ENCODE measurements at regions not wholly inside any gene's neighbourhood (a gene's known extent, or its start where the extent isn't known, plus 50 kb on each side); places are given as distances from the start of the nearest gene placed in this dataset.

- no peak for DNase-seq
- H3K4me1 ChIP-seq, result no peaks in the 10 kb centered on the region
- TF ChIP-seq CTCF (IDR thresholded peaks at IDR 0.05), result no peak
Observed at GRCh38 chr7:51521694-51522312, 205.2 kb upstream of the COBL start.

GRCh38 chr7:51521054-51521453 lies 204.4 kb upstream of the COBL start:
- Histone ChIP-seq H3K36me3 (no peaks in the 10 kb centered on the region), H3K27ac (no peak overlapping the region), H3K4me3 (no peak overlapping the region), H3K27me3 (no peaks in the 10 kb centered on the region), H3K9me3 (no peaks in the 10 kb centered on the region), H3K4me1 (no peaks in the 10 kb centered on the region)
- intact Hi-C loops (cut with DNase I; ENCODE audit: low total_unique reads), result no loop called here
- DNase-seq, result no peak
- no peak for TF ChIP-seq CTCF (IDR thresholded peaks at IDR 0.05)

More at GRCh38 chr7:51521694-51522312, 205.2 kb upstream of the COBL start:
- intact Hi-C loops (cut with DNase I; ENCODE audit: low total_unique reads), result no loop called here
- H3K4me3 ChIP-seq, result no peak overlapping the region
- no peaks in the 10 kb centered on the region for H3K9me3 ChIP-seq
- H3K27me3 ChIP-seq, result no peaks in the 10 kb centered on the region
- no peak overlapping the region for H3K27ac ChIP-seq
- H3K36me3 ChIP-seq, result no peaks in the 10 kb centered on the region

GRCh38 chr7:51518646-51519045 lies 202.0 kb upstream of the COBL start:
- H3K4me3 ChIP-seq, result no peak overlapping the region
- no peak overlapping the region for H3K27ac ChIP-seq
- intact Hi-C loops (cut with DNase I; ENCODE audit: low total_unique reads), result no loop called here
- DNase-seq, result no peak
- H3K27me3 ChIP-seq, result no peaks in the 10 kb centered on the region
- H3K9me3 ChIP-seq, result no peaks in the 10 kb centered on the region
- no peaks in the 10 kb centered on the region for H3K36me3 ChIP-seq
- no peak for TF ChIP-seq CTCF (IDR thresholded peaks at IDR 0.05)
- H3K4me1 ChIP-seq, result no peaks in the 10 kb centered on the region

DNA sequence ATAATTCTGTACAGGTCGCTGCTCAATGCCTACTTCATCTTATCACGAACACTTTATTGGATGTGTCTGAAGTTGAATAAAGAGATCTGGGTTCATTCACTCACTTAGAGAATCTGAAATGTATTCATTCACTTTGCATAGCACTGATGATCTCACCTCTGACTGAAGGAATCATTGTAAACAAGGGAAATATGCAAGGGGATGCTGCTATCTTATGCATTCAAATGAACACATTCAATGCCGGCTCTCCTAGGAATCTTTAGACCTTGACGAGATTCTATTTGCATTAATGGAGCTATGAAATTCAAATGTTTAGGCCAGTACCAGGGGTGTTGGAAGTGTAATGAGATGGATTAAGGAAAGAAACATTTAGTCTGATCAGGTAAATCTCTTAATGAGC lies 200.6 kb upstream of the COBL start:
- Histone ChIP-seq H3K27me3 (no peaks in the 10 kb centered on the region), H3K36me3 (no peaks in the 10 kb centered on the region), H3K4me3 (no peak overlapping the region), H3K9me3 (no peaks in the 10 kb centered on the region), H3K4me1 (no peaks in the 10 kb centered on the region), H3K27ac (no peak overlapping the region)
- no peak for TF ChIP-seq CTCF (IDR thresholded peaks at IDR 0.05)
- intact Hi-C loops (cut with DNase I; ENCODE audit: low total_unique reads), result no loop called here
- DNase-seq, result no peak

DNA sequence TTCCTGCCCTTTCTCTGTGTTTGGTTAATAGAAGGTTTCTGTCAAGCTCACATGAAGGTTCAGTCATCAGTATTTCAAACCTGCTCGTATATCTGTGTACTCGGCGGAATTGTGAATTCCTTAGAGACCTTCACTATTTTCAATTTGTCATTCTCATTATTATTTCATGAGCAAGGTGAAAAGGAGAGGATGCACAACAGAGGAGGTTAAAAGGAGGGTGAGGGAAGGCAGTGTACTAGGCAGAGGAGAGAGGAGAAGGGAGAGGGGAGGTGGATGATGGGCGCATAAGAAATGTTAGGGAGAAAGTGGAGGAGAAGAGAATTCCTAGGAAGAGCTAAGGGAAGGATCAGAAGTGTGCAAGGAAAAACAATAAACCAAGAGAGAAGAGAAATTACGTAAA lies 185.0 kb upstream of the COBL start:
- Histone ChIP-seq H3K4me1 (no peaks in the 10 kb centered on the region), H3K27me3 (no peaks in the 10 kb centered on the region), H3K9me3 (peaks cover 0 to 3% (median 0%) of the 10 kb centered on the region in 3 donors), H3K4me3 (no peak overlapping the region), H3K27ac (no peak overlapping the region), H3K36me3 (no peaks in the 10 kb centered on the region)
- DNase-seq, result no peak
- intact Hi-C loops (cut with DNase I; ENCODE audit: low total_unique reads), result no loop called here
- no peak for TF ChIP-seq CTCF (IDR thresholded peaks at IDR 0.05)

DNA sequence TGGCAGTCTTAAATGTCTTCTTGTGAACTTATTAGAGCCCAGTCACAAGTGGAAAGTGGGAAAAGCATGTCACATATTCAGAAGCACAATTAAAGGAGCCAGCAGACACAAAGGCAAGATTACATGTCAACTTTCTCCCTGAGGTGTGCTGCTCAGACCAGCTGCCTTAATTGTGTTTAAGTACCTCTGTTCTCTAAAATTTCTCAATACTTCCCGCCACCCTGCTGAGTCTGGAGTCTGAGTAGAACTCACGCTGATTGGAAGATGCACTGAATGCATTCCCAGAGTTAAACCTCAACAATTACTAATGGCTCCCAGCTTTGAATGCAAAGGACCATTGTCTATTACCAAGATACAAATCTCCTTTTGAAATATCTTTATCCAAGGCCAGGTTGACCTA lies 166.4 kb upstream of the COBL start:
- TF ChIP-seq CTCF (IDR thresholded peaks at IDR 0.05), result no peak
- no peaks in the 10 kb centered on the region for H3K36me3 ChIP-seq
- no peak overlapping the region for H3K27ac ChIP-seq
- intact Hi-C loops (cut with DNase I; ENCODE audit: low total_unique reads), result no loop called here
- no peak overlapping the region for H3K4me3 ChIP-seq
- H3K27me3 ChIP-seq, result no peaks in the 10 kb centered on the region
- H3K9me3 ChIP-seq, result no peaks in the 10 kb centered on the region
- no peaks in the 10 kb centered on the region for H3K4me1 ChIP-seq
- DNase-seq, result no peak

All from tibial artery (tissue), 4 donors.